ENCODE measurements at regions not wholly inside any gene's neighbourhood (a gene's known extent, or its start where the extent isn't known, plus 50 kb on each side); places are given as distances from the start of the nearest gene placed in this dataset.

GRCh38 chr17:14590459-14591250 is 289.8 kb downstream of the HS3ST3B1 start:
- TF ChIP-seq MYC (IDR thresholded peaks at IDR 0.05; ENCODE audit: low read depth, low read length) (no peak), CTCF (IDR thresholded peaks at IDR 0.05; ENCODE audit: low read depth, low read length) (no peak)

Data from NB4 (cell line).